Mesodermal cell (in vitro differentiated cells): ENCODE measurements at regions not wholly inside any gene's neighbourhood (a gene's known extent, or its start where the extent isn't known, plus 50 kb on each side); places are given as distances from the start of the nearest gene placed in this dataset.
"Not testable (repeated sequence)": the region's sequence is repeated elsewhere in the genome, so short reads cannot be mapped to it uniquely, and the experiment has no call there.

Source experiments
- H3K27ac ChIP-seq: 2 replicates; pipeline ENCODE4 v1.7.0; 2013; ENCODE audit warnings: mild to moderate bottlenecking, low read depth, low read length, moderate library complexity; ENCODE audit not compliant: severe bottlenecking
- H3K36me3 ChIP-seq: 2 replicates; pipeline ENCODE4 v1.7.1; 2013; ENCODE audit warnings: mild to moderate bottlenecking, low read length, moderate library complexity; ENCODE audit not compliant: control insufficient read depth, insufficient read depth
- H3K4me1 ChIP-seq: one replicate; pipeline ENCODE4 v1.7.1; 2013; ENCODE audit warnings: mild to moderate bottlenecking, low read length; ENCODE audit not compliant: insufficient read depth, control insufficient read depth, poor library complexity, severe bottlenecking
- H3K4me3 ChIP-seq: 2 replicates; pipeline ENCODE4 v1.7.0; 2013; ENCODE audit warnings: low read length, control low read depth, mild to moderate bottlenecking; ENCODE audit not compliant: insufficient read depth, poor library complexity, severe bottlenecking; ENCODE audit errors: extremely low read depth
- H3K9me3 ChIP-seq: 2 replicates; pipeline ENCODE4 v1.7.1; 2013; ENCODE audit warnings: mild to moderate bottlenecking, low read length, moderate library complexity; ENCODE audit not compliant: control insufficient read depth
- WGBS, 2 experiments: methylation state at CpG; one replicate each; pipeline ENCODE4 v1.1.5; 2013; ENCODE audit warnings: missing lambda C conversion rate in 2 of 2; ENCODE audit not compliant: insufficient coverage in 2 of 2; 5-methylcytosine and 5-hydroxymethylcytosine counted together

- H3K9me3 ChIP-seq: no peaks in the 10 kb centered on the region
- H3K4me3 ChIP-seq: no peak overlapping the region
- H3K36me3 ChIP-seq: no peaks in the 10 kb centered on the region
- 89 to 99% methylated on average over 3 to 8 of the region's 16 CpGs for WGBS, 2 experiments
- no peak overlapping the region for H3K27ac ChIP-seq
- no peaks in the 10 kb centered on the region for H3K4me1 ChIP-seq
Observed at GRCh38 chr7:49453486-49453885, 320.0 kb upstream of the VWC2 start.

GRCh38 chr7:49479441-49479840 lies 294.0 kb upstream of the VWC2 start:
- H3K9me3 ChIP-seq: no peaks in the 10 kb centered on the region
- H3K27ac ChIP-seq: no peak overlapping the region
- H3K36me3 ChIP-seq: no peaks in the 10 kb centered on the region
- no peak overlapping the region for H3K4me3 ChIP-seq
- no peaks in the 10 kb centered on the region for H3K4me1 ChIP-seq
- WGBS, 2 experiments: 78% methylated on average over 1 of the region's 1 CpG; no CpG with 5 or more reads in 1 of the 2 experiments

DNA sequence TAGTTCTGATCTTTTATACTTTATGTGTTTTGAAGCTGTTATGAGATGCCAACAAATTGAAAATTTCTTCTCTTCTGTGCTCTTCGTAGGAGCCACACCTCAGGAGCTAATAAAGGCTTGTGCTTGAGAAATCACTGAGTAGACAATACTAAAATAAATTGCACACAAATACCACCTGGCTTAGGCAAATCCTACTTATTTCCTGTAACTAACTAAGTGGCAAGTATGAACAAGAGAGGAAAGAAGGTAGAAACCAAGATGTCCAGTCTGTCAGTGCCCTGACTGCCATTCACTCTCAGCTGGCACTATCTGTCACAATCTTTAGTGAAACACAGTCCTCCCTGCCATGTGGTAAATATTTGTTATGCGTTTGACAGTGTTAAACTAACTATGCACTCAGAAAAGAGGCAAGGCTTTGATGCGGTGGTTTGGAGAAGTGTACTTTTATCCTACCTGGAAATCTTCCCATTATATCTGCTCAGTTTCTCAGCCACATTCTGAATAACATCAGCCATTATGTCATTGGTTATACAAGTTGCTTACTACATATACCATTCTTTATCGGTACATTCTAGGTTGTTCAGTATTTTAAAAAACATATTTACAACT lies 293.4 kb upstream of the VWC2 start:
- no peak overlapping the region for H3K27ac ChIP-seq
- no peaks in the 10 kb centered on the region for H3K36me3 ChIP-seq
- no peaks in the 10 kb centered on the region for H3K9me3 ChIP-seq
- 100% methylated on average over 1 of the region's 4 CpGs; no CpG with 5 or more reads in 1 of the 2 experiments for WGBS, 2 experiments
- H3K4me1 ChIP-seq: no peaks in the 10 kb centered on the region
- no peak overlapping the region for H3K4me3 ChIP-seq

DNA sequence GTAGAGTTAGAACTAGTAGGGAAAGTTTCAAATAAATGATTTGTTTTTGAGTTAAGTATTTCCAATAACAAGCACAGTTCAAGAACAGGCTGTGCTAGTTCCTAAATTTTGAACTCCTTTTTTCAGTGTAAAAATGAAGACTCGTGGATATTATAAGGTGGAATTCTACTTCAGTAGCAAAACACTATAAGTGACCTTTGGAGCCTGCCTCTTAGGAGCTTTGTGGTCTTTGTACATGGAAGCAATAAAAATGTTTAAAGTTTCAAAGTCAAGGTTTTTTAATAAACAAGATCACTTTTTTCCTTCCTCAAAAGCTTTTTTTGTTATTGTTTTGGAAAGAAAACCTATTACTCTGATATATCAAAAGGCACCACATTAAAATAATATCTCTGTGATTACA lies 292.4 kb upstream of the VWC2 start:
- Histone ChIP-seq H3K4me3 (no peak overlapping the region), H3K36me3 (no peaks in the 10 kb centered on the region), H3K4me1 (no peaks in the 10 kb centered on the region), H3K9me3 (no peaks in the 10 kb centered on the region), H3K27ac (no peak overlapping the region)
- no CpG with 5 or more reads among the region's 1 CpG for WGBS, 2 experiments

DNA sequence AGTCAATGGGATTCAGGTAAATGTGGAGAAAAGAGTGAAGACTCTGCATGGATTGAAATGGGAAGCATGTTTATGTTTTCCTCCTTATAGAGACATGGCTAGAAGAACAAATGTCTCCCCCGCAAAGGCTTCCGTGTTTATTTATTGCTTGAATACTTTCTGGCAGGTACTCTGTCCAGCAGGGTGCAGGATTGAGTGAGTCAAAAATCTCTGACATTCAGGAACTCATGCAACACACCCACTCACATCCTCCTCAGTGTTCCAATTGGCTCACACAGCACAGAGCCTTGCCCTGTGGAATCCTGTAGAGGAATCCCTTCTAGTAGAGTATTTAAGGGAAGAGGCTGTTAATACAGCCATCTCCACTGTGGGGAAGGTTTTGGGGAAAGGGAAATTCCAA lies 290.3 kb upstream of the VWC2 start:
- H3K4me1 ChIP-seq: no peaks in the 10 kb centered on the region
- no peak overlapping the region for H3K4me3 ChIP-seq
- H3K9me3 ChIP-seq: no peaks in the 10 kb centered on the region
- 100% methylated on average over 2 of the region's 2 CpGs; no CpG with 5 or more reads in 1 of the 2 experiments for WGBS, 2 experiments
- H3K27ac ChIP-seq: no peak overlapping the region
- H3K36me3 ChIP-seq: no peaks in the 10 kb centered on the region

DNA sequence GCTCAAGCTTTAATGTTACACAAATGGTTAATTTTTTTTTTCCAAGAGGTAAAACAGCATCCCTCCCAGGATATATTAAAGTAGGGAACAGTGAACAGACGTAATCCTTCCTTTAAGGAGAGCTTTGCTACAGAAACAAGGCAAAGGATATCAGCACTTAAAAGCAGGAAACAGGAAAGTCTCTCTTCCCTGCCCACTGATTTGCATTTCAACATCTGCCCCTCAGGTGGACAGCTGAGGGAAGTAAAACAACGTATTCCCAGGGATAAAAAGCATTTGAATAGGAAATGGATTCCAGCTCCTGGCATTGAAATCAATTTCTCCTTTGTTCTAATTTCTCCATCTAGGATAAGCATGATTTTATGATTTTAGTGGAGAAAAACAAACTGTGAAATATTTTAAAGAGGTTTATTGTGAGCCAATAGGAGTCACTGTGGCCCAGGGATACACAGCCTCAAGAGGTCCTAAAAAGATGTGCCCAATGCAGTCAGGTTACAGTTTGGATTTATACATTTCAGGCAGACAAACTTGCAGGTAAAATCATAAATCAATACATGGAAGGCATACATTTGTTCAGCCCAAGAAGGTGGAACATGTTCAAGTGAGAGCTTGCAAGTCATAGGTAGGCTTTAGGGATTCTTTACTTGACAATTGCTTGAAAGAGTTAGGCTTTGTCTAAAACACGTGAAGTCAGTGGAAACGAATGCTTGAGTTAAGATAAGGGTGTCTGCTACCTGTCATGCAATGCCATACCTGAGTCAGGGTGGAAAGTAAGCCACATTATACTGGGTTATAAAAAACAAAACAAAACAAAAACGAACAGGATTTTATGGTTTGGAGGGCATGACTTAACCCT lies 286.2 kb upstream of the VWC2 start:
- Histone ChIP-seq H3K4me3 (no peak overlapping the region), H3K9me3 (no peaks in the 10 kb centered on the region), H3K36me3 (no peaks in the 10 kb centered on the region), H3K4me1 (no peaks in the 10 kb centered on the region), H3K27ac (no peak overlapping the region)
- 67 to 71% methylated on average over 2 to 4 of the region's 5 CpGs for WGBS, 2 experiments

DNA sequence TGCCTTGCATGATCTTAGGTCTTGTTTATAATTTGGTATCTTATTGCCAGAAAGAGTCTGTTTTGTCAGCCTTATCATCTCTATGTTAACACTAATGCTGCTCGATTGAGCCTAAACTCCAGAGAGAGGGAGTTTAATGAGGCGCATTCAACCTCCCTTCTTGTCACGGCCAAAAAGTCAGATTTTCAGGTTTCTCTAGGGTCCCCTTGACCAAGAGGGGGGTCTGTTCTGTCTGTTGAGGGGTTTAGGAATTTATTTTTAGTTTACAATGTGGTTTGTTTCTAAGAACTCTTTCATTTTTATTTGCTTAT lies 285.7 kb upstream of the VWC2 start:
- Histone ChIP-seq H3K36me3 (no peaks in the 10 kb centered on the region), H3K4me3 (no peak overlapping the region), H3K4me1 (no peaks in the 10 kb centered on the region), H3K9me3 (no peaks in the 10 kb centered on the region), H3K27ac (no peak overlapping the region)
- WGBS, 2 experiments: no CpG with 5 or more reads among the region's 3 CpGs

- Histone ChIP-seq H3K36me3 (no peaks in the 10 kb centered on the region), H3K4me1 (no peaks in the 10 kb centered on the region), H3K27ac (no peak overlapping the region), H3K4me3 (no peak overlapping the region), H3K9me3 (no peaks in the 10 kb centered on the region)
- WGBS, 2 experiments: 80% methylated on average over 1 of the region's 1 CpG; no CpG with 5 or more reads in 1 of the 2 experiments
Observed at GRCh38 chr7:49488573-49488972, 284.9 kb upstream of the VWC2 start.

DNA sequence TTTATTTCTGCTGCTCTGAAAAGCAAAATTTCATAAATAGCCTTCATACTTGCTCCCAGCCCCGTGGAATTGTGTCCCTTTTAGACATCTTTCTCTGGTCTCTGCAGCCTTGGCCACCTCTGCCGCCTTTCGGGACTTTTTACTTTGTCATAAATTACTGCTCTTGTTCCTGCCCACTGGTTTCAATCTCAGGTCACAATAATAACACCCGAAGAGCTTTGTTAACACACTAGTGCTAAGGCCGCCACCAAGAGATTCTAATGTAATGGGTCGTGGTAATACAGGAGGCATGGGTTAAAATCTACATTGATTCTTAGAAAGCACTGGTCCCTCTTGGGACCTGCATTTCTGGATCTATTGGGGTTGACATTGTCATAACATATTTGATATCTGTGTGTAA lies 276.0 kb upstream of the VWC2 start:
- Histone ChIP-seq H3K27ac (no peak overlapping the region), H3K36me3 (no peaks in the 10 kb centered on the region), H3K4me1 (no peaks in the 10 kb centered on the region), H3K4me3 (no peak overlapping the region), H3K9me3 (no peaks in the 10 kb centered on the region)
- 88 to 90% methylated on average over 3 of the region's 6 CpGs for WGBS, 2 experiments

GRCh38 chr7:49500741-49501140 lies 272.7 kb upstream of the VWC2 start:
- Histone ChIP-seq H3K27ac (no peak overlapping the region), H3K4me3 (no peak overlapping the region), H3K36me3 (no peaks in the 10 kb centered on the region), H3K9me3 (no peaks in the 10 kb centered on the region), H3K4me1 (no peaks in the 10 kb centered on the region)
- 89 to 100% methylated on average over 1 of the region's 2 CpGs for WGBS, 2 experiments

GRCh38 chr7:49507206-49507605 lies 266.2 kb upstream of the VWC2 start:
- H3K4me3 ChIP-seq, H3K4me1 ChIP-seq, H3K36me3 ChIP-seq, H3K9me3 ChIP-seq, H3K27ac ChIP-seq: not testable (repeated sequence)
- WGBS, 2 experiments: 38 to 56% methylated on average over 1 to 2 of the region's 2 CpGs
